ENCODE measurements at regions not wholly inside any gene's neighbourhood (a gene's known extent, or its start where the extent isn't known, plus 50 kb on each side); places are given as distances from the start of the nearest gene placed in this dataset.

- DNase-seq: no peak
Observed at GRCh38 chr3:11089931-11090330, 64.4 kb upstream of the HRH1 start.

- DNase-seq: no peak
Observed at GRCh38 chr3:11090551-11090950, 63.7 kb upstream of the HRH1 start.

- DNase-seq: no peak
Observed at GRCh38 chr3:11091088-11091590, 63.2 kb upstream of the HRH1 start.

- no peak for DNase-seq
Observed at GRCh38 chr3:11091791-11092190, 62.5 kb upstream of the HRH1 start.

GRCh38 chr3:11093823-11094340, 60.4 kb upstream of the HRH1 start:
- DNase-seq: no peak

GRCh38 chr3:11095932-11096265, 58.4 kb upstream of the HRH1 start:
- no peak for DNase-seq

- peak; percentile 82 to 87 for DNase-seq
Observed at GRCh38 chr3:11096266-11097139, 57.8 kb upstream of the HRH1 start.

GRCh38 chr3:11099306-11099705, 55.0 kb upstream of the HRH1 start:
- no peak for DNase-seq

All from inflammatory macrophage (primary cell).